ENCODE measurements at regions not wholly inside any gene's neighbourhood (a gene's known extent, or its start where the extent isn't known, plus 50 kb on each side); places are given as distances from the start of the nearest gene placed in this dataset.

DNA sequence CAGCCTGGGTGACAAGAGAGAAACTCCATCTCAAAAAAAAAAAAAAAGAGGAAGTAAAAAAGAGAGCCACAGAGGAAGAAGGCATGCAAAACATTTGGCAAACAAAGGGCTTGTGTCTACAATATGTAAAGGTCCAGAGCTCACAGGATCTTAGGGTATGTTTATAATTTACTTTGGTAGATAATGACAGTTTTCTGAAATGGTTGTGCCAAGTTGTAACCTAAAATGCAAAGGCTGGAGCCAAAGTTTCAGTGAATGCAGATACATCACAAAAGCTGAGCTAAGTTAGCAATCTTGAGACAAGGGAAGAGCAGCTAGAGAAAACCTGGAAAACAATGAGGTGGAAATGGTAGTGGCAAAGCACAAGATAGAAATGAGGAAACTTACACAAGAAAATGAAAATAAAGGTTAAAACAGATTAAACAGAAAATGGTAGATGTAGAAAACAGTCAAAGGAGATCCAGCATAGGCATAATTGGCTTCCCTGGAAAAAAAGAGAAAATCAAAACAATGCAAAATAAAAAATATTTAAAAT is 77.5 kb upstream of the HK2 start:
- Histone ChIP-seq H3K4me3 (no peak overlapping the region), H3K36me3 (no peaks in the 10 kb centered on the region), H3K9me3 (no peaks in the 10 kb centered on the region), H3K4me1 (no peaks in the 10 kb centered on the region), H3K9ac (ENCODE audit: low read depth in 2 of 2, low read length in 2 of 2) (no peak overlapping the region), H3K27ac (no peak overlapping the region), H3K27me3 (no peaks in the 10 kb centered on the region)
- DNase-seq = no peak
- TF ChIP-seq, protein P1, sequence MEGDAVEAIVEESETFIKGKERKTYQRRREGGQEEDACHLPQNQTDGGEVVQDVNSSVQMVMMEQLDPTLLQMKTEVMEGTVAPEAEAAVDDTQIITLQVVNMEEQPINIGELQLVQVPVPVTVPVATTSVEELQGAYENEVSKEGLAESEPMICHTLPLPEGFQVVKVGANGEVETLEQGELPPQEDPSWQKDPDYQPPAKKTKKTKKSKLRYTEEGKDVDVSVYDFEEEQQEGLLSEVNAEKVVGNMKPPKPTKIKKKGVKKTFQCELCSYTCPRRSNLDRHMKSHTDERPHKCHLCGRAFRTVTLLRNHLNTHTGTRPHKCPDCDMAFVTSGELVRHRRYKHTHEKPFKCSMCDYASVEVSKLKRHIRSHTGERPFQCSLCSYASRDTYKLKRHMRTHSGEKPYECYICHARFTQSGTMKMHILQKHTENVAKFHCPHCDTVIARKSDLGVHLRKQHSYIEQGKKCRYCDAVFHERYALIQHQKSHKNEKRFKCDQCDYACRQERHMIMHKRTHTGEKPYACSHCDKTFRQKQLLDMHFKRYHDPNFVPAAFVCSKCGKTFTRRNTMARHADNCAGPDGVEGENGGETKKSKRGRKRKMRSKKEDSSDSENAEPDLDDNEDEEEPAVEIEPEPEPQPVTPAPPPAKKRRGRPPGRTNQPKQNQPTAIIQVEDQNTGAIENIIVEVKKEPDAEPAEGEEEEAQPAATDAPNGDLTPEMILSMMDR (IDR thresholded peaks at IDR 0.05) = no peak
- intact Hi-C loops (cut with DNase I) = no loop called here

DNA sequence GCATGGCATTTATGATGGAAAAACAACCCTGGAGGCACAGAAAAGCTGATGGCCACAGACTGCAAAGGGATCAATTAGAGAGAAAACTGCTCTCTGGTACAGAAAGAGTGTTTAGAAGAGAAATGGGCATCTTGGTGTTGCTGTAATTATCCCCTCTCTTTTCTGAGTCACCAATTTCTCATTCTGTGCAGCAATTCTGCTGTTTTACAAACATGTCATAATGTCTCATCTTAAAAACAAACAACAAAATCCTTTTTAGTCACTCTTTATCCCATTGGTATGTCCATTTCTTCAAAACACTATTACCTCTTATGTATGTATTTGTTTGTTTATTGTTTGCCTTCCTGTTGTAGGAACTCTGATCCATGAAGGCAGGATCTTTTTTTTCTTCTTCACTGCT is 73.9 kb upstream of the HK2 start:
- Histone ChIP-seq H3K27me3 (no peaks in the 10 kb centered on the region), H3K4me1 (no peaks in the 10 kb centered on the region), H3K36me3 (no peaks in the 10 kb centered on the region), H3K27ac (no peak overlapping the region), H3K9me3 (no peaks in the 10 kb centered on the region), H3K4me3 (no peak overlapping the region), H3K9ac (ENCODE audit: low read depth in 2 of 2, low read length in 2 of 2) (no peak overlapping the region)
- DNase-seq = no peak
- TF ChIP-seq, protein P1 (IDR thresholded peaks at IDR 0.05) = no peak
- intact Hi-C loops (cut with DNase I) = no loop called here

DNA sequence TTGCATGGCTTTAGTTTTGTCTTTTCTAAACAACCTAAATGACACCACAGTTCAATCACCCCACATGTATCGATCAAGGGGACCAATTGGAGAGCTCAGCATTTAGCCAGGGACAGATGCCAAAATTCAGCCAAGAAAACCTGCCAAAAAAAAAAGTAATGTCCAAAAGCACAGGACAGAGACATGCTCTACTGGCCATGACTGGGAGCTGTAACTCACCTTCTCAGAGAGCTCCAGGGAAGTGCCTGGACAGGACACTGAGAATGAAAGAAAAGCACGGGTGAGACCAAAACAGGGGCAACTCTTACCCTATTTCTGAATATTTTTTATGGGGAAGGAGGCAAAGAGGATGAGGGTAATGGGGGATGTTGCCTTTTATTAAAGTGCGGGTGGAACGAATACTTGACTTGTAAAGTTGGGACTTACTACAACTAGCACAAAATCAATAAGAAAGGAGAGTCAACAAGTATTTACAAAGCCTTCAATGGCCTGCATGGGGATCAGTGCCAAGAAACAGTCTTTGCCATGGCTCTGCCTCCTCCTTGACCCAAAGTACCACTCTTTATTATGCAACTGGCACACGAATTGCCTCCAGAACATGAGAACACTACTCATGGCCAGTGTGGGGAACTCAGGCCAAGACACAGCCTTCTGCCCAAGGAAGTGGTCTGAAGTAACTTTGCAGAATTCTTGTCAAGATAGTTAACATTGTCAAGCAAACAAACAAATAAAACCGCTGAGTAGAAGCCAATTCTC is 72.9 kb upstream of the HK2 start:
- Histone ChIP-seq H3K9ac (ENCODE audit: low read depth in 2 of 2, low read length in 2 of 2) (no peak overlapping the region), H3K4me3 (no peak overlapping the region), H3K4me1 (no peaks in the 10 kb centered on the region), H3K27ac (no peak overlapping the region), H3K36me3 (no peaks in the 10 kb centered on the region), H3K9me3 (no peaks in the 10 kb centered on the region), H3K27me3 (no peaks in the 10 kb centered on the region)
- TF ChIP-seq, protein P1 (IDR thresholded peaks at IDR 0.05) = no peak
- DNase-seq = no peak
- intact Hi-C loops (cut with DNase I) = no loop called here

DNA sequence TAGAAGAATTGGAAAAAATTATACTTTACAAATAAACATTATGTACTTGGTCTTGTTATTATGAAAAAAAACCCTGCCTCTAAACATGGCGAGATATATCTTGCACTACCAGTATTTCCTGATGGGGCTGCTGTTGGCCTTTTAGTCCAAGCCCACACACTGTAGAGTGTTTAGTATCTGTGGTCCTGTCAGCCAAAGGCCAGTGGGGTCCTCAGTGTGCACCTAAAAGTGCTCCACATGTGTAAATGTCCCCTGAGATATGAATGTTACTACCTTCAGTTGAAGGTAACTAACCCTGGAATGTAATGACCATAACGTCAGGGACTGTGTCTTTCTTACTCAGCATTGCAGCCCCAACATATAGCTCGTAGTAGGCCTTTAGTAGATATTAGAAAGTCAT is 71.1 kb upstream of the HK2 start:
- no peaks in the 10 kb centered on the region for H3K27me3 ChIP-seq
- no peaks in the 10 kb centered on the region for H3K9me3 ChIP-seq
- TF ChIP-seq, protein P1 (IDR thresholded peaks at IDR 0.05) = no peak
- H3K4me3 ChIP-seq = no peak overlapping the region
- H3K9ac ChIP-seq (ENCODE audit: low read depth in 2 of 2, low read length in 2 of 2) = no peak overlapping the region
- H3K36me3 ChIP-seq = no peaks in the 10 kb centered on the region
- no peak overlapping the region for H3K27ac ChIP-seq
- intact Hi-C loops (cut with DNase I) = no loop called here
- no peak for DNase-seq
- H3K4me1 ChIP-seq = no peaks in the 10 kb centered on the region

GRCh38 chr2:74763962-74764428 is 69.9 kb upstream of the HK2 start:
- no peak for DNase-seq
- no peak overlapping the region for H3K4me3 ChIP-seq
- H3K27ac ChIP-seq = no peak overlapping the region
- H3K9me3 ChIP-seq = no peaks in the 10 kb centered on the region
- no peaks in the 10 kb centered on the region for H3K27me3 ChIP-seq
- no peaks in the 10 kb centered on the region for H3K4me1 ChIP-seq
- H3K36me3 ChIP-seq = no peaks in the 10 kb centered on the region
- no peak overlapping the region for H3K9ac ChIP-seq (ENCODE audit: low read depth in 2 of 2, low read length in 2 of 2)
- TF ChIP-seq, protein P1 (IDR thresholded peaks at IDR 0.05) = no peak
- intact Hi-C loops (cut with DNase I) = no loop called here

All from colonic mucosa (tissue), 4 donors.